ENCODE measurements at regions not wholly inside any gene's neighbourhood (a gene's known extent, or its start where the extent isn't known, plus 50 kb on each side); places are given as distances from the start of the nearest gene placed in this dataset.

GRCh38 chr10:52438119-52438518 is 124.0 kb downstream of the DKK1 start:
- no peaks in the 10 kb centered on the region for H3K27me3 ChIP-seq
- DNase-seq: no peak
- H3K4me3 ChIP-seq: no peak overlapping the region
- TF ChIP-seq CTCF (IDR thresholded peaks at IDR 0.05) (no peak), POLR2A (IDR thresholded peaks at IDR 0.05) (no peak)
- no peaks in the 10 kb centered on the region for H3K36me3 ChIP-seq (replicated peaks in 1 of 2)
- peaks cover 2 to 4% of the 10 kb centered on the region in 2 donors for H3K4me1 ChIP-seq (replicated peaks in 1 of 2)
- 80 to 93% (median 89%) methylated on average over 6 of the region's 6 CpGs for WGBS, 4 donors
- no peaks in the 10 kb centered on the region for H3K9me3 ChIP-seq (replicated peaks in 1 of 3)
- H3K27ac ChIP-seq: no peak overlapping the region
- intact Hi-C loops (cut with DNase I): no loop called here

GRCh38 chr10:52440612-52441285 is 126.7 kb downstream of the DKK1 start:
- intact Hi-C loops (cut with DNase I): no loop called here
- no peaks in the 10 kb centered on the region for H3K9me3 ChIP-seq (replicated peaks in 1 of 3)
- 58 to 66% (median 62%) methylated on average over 6 to 7 of the region's 7 CpGs for WGBS, 4 donors
- H3K4me1 ChIP-seq (replicated peaks in 1 of 2): peaks cover 4 to 15% of the 10 kb centered on the region in 2 donors
- no peak overlapping the region for H3K27ac ChIP-seq
- H3K36me3 ChIP-seq (replicated peaks in 1 of 2): no peaks in the 10 kb centered on the region
- no peak overlapping the region for H3K4me3 ChIP-seq
- DNase-seq: no peak
- TF ChIP-seq CTCF (IDR thresholded peaks at IDR 0.05) (no peak), POLR2A (IDR thresholded peaks at IDR 0.05) (no peak)
- H3K27me3 ChIP-seq: no peaks in the 10 kb centered on the region

GRCh38 chr10:52442576-52442975 is 128.5 kb downstream of the DKK1 start:
- Histone ChIP-seq H3K36me3 (replicated peaks in 1 of 2) (no peaks in the 10 kb centered on the region), H3K4me3 (no peak overlapping the region), H3K4me1 (replicated peaks in 1 of 2) (peaks cover 4 to 15% of the 10 kb centered on the region in 2 donors), H3K27me3 (no peaks in the 10 kb centered on the region), H3K9me3 (replicated peaks in 1 of 3) (no peaks in the 10 kb centered on the region), H3K27ac (no peak overlapping the region)
- intact Hi-C loops (cut with DNase I): no loop called here
- TF ChIP-seq CTCF (IDR thresholded peaks at IDR 0.05) (no peak), POLR2A (IDR thresholded peaks at IDR 0.05) (no peak)
- DNase-seq: peak in 1 of 7 donors; percentile 22

- peaks cover 4 to 15% of the 10 kb centered on the region in 2 donors for H3K4me1 ChIP-seq (replicated peaks in 1 of 2)
- DNase-seq: no peak
- 21 to 32% (median 30%) methylated on average over 3 of the region's 3 CpGs for WGBS, 4 donors
- H3K36me3 ChIP-seq (replicated peaks in 1 of 2): no peaks in the 10 kb centered on the region
- no peaks in the 10 kb centered on the region for H3K27me3 ChIP-seq
- no peak overlapping the region for H3K27ac ChIP-seq
- intact Hi-C loops (cut with DNase I): no loop called here
- H3K9me3 ChIP-seq (replicated peaks in 1 of 3): no peaks in the 10 kb centered on the region
- H3K4me3 ChIP-seq: no peak overlapping the region
- TF ChIP-seq POLR2A (IDR thresholded peaks at IDR 0.05) (no peak), CTCF (IDR thresholded peaks at IDR 0.05) (no peak)
Observed at GRCh38 chr10:52443419-52444388, 129.6 kb downstream of the DKK1 start.

All from adrenal gland (tissue), 9 donors.